Adrenal gland (tissue), 5 donors: ENCODE measurements at regions not wholly inside any gene's neighbourhood (a gene's known extent, or its start where the extent isn't known, plus 50 kb on each side); places are given as distances from the start of the nearest gene placed in this dataset.

Source experiments
- CTCF ChIP-seq, 6 experiments: fragments of 450-650 bp in 4 of 6; fragments of 200-600 bp in 2 of 6; sonication (generic) in 1 of 6; IDR thresholded peaks; 1 replicate in 5 of 6; 2 replicates in 1 of 6; pipeline versions ENCODE4 v1.5.1 to v1.8.0; 2016 to 2021; ENCODE audit warnings: antibody characterized with exemption in 6 of 6, mild to moderate bottlenecking in 2 of 6, moderate library complexity in 1 of 6
- POLR2A ChIP-seq, 2 donors: fragments of 450-650 bp; IDR thresholded peaks; one replicate each; pipeline ENCODE4 v1.6.1; 2017; ENCODE audit warnings: antibody characterized with exemption in 2 of 2, mild to moderate bottlenecking in 2 of 2, moderate library complexity in 1 of 2
- donor health status: DM: no; HTN: no; CAD: no.

- TF ChIP-seq POLR2A (IDR thresholded peaks at IDR 0.05) (no peak), CTCF (IDR thresholded peaks at IDR 0.05) (no peak)
Observed at GRCh38 chr4:15322006-15322405, 105.8 kb upstream of the C1QTNF7 start.
